ENCODE measurements at regions not wholly inside any gene's neighbourhood (a gene's known extent, or its start where the extent isn't known, plus 50 kb on each side); places are given as distances from the start of the nearest gene placed in this dataset.

DNA sequence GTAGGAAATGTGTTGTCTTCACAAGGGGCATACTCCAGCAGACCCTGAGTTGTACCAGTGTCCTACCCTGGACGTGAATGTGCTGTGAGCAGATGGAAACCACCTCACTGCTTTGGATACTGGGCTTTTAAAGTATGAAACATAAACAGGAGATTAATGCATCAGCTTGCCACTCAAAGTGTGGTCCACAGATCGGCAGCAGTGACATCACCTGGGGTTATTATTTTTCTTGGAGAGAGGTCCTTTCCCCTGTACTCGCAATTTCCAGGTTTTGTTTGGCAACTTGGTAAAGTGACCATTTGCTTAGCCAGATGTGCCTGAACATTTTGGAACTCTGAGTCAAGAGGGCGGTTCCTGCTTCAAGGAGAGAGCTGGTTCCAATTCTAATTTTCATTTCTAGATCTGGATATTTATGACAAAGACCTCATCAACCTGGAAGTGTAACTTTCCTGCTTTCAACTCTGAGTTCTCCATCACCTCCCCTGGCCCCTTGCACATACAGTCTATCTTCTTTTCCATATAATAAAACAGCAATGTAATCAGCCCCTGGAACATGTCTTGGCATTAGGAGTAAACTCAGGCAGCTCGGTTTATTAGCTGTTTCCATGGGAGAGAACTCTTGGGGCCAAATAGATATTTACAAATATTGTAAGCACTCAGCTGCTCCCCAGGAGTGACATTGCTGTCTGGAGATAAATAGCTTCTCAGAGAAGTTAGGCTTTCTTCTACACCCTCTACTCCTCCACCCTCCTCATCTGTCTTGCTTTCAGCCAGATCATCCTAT, 237.0 kb upstream of the TBX3 start:
- DNase-seq: no peak

DNA sequence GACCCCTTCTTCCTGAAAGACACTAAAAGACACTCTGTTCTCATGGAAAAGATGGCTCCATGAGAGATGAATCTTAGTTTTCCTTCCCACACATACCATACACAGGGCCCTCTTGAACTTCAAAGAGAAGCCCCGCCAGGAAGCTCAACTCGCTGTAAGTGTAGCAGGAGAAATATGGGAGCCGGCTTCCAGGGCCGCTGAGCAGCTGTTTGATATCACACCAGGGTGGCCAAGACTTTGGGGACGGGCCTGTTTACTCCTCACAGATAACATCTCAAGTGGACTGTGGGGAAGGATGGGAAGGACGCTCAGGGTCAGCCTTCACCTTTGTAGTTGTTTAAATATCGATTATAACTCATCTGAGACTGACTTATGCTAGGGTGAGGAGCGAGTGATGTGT, 235.5 kb upstream of the TBX3 start:
- DNase-seq: no peak

DNA sequence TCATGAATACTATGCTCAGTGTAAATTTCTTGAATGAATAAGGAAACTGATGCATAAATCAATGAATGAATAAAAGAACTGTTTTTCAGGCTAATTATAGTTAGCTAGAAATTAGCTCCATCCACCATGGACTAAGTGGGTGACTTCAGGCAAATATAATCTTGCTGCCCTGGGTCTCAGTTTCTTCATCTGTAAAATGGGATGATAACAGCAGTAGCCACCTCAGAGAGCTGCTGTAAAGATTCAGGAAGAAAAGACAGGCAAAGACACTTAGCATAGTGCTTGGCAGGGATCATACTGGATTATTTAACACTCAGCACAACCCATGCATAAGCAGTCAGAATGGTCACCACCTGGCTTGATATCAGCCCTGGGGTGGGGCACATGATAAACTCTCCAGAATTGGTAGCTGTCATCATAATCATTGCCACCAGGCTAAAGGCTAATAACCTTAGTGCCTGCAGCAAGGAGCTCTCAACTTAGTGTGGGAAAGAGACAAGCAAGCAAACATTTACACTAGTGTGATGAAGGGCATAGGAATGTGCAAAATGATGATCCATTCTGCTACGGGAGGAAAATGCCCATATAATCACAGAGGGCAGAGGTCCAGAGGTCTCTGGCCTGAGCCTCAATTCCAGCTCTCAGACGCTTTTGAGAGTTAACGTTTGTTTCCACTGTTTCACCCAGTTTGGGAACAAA, 234.7 kb upstream of the TBX3 start:
- peak; percentile 59 for DNase-seq

DNA sequence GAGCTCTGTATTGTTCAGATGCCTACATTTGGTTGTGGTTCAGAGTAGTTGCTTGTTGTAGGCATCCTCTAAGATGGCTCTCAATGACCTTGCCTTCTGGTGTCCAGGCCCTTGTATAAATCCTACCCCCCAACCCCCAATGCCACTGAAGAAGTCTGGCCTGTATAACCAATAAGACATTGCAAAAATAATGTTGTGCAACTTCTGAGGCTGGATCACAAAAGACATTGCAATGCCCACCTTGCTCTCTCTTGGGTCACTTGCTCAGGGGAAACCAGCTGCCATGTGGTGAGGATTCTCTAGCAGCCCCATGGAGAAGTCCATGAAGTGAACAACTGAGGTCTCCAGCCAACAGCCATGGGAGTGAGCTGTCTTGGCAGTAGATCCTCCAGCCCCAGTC, 234.0 kb upstream of the TBX3 start:
- no peak for DNase-seq

DNA sequence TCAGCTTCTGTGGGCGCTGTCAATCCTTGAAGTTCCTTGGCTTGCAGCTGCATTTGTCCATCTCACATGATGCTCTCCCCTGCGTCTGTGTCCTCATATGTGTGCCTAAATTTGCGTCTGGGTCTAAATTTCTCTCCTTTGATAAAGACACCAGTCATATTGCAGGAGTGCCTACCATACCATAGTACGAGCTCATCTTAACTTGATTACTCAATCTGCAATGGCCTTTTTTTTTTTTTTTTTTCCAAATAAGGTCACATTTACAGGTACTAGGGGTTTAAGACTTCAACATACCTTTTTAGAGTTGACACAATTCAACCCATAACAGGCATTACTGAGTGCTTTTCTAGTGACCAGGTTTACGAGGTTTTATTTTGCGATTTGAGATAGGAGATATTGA, 233.3 kb upstream of the TBX3 start:
- DNase-seq: no peak

DNA sequence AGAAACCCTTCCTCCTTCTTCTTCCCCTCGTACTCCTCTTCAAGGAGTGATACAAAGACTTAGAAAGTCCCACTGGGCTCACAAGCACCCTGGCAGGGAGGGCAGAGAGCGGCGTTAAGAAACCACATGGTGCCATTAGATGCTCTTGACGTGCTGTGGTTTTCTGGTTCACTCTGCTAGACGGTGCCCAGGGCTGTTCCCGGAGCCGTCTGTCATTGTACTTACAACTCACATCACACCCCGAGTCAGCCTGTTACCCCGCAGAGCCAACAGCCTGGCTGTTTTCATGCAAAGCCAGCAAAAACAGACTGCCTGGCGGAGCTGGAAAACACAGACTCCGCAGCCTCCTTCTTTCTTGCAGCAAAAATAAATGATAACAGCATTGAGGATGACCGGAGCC, 232.6 kb upstream of the TBX3 start:
- no peak for DNase-seq

DNA sequence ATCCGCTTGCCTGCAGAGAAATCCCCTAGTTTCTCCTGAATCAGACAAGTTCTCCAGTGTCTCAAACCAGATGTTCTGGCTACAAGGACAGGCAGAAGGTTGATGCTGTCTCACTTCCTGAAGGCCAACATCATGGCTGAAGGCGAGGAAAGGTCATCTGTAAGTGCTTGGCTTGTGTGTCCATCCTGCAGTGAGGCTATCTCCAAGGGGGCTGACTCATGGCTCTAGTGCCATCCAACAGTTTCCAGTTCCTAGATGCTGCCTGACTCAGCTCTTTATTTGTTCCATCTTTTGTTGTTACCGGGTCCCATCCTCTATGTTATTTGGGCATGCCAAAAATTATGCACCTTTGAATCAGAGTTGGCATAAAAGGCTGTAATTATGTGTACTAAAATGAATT, 232.1 kb upstream of the TBX3 start:
- DNase-seq: peak; percentile 56

DNA sequence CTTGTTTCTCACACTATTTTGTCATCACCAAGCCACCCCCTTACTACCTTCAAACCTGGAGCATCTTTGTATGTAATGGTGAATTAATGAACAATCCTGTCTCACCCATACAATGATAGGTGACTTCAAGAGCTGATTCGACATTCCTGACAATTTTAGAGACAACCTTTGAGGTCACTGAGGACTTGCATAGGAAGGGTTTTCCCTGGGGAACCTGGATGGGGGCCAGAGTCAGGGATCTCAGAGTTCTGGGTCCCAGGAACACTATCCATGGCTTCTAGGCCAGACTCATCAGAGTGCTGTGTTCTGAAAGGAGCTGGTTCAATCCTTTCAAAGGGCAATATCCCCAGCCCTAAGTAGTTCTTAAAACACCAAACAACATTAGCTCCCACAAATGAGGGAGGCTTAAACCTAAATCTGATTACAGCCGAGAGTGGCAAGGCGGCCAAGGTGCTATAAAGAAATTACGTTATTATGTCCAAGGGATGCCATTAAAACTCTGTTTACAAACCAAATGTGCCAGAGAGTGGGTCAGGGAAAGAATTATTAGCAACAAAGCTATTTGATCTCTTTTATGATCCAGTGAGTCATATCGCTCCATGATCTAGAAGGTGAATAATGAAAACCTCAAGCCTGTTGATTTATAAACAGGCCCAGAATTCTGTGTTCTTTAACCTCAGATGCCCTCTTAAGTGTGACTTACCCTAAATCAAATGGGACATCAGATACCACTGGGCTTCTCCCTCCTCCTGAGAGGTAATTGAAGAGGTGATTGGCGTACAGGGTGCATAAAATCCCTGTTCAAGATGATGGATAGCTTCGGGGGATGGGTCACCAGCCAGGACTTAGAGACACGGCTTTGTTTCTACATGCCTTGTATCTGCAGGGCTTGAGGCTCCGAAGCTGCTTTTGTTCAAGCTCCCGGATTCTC, 230.2 kb upstream of the TBX3 start:
- no peak for DNase-seq

DNA sequence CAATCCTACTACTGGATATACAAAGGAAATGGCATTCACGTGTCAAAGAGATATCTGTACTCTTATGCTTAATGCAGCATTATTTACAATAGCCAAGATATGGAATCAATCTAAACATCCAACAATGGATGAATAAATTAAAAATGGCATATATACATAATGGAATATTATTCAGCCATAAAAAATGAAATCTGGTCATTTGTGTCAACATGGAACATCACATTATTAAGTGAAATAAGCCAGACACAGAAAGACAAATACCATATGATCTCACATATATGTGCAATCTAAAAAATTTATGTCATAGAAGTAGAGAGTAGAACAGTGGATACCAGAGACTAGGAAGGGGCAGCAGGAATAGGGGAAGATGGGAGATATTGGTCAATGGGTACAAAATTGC, 228.8 kb upstream of the TBX3 start:
- DNase-seq: no peak

DNA sequence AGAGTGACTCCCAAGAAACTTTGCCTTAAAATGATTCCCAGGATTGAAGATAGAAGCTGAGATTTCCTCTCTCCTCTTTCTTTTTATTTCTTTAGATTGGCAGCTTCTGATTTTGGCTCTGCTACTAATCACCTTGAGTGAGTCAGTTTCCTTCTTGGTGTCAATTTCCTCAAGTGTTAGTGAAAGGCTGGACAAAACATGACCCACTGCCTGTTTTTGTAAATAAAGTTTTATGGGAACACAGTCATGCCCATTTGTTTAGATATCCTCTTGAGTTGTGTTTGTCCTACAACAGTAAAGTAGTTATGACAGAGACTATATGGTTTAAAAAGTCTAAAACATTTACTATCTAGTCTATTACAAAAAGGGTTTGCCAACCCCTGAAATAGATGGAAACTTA, 227.2 kb upstream of the TBX3 start:
- DNase-seq: no peak

DNA sequence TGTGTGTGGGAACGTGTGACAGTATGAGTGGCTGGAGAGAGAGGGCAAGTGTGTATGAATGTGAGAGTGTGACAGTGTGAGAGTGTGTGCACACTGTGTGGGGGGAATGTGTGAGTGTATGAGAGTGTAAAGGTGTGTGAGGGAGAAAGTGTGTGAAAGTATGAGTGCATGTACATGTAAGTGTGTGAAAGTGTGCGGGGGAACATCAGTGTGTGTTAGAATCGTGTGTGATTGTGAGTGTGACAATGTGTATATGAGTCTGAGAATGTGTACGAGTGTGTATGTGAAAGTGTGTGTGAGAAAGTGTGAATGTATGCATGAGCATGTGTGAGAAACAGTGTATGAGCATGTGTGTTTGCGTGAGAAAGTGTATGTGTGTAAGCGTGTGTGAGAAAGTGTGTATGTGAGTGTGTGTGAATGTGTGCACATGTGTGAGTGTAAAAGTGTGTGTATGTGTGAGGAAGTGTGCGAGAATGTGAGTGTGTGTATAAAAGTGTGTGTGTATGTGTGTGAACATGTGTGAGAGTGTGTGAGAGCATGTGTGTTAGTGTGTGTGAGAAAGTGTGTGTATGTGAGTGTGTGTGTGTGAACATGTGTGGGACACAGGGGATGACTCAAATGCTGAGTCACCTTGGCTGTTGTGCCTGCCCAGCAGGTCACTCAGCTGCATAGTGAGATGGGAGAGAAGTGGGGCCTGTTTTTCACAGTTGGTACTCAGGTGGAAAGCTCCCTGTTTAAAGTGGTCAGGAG, 220.5 kb upstream of the TBX3 start:
- peak; percentile 34 for DNase-seq

DNA sequence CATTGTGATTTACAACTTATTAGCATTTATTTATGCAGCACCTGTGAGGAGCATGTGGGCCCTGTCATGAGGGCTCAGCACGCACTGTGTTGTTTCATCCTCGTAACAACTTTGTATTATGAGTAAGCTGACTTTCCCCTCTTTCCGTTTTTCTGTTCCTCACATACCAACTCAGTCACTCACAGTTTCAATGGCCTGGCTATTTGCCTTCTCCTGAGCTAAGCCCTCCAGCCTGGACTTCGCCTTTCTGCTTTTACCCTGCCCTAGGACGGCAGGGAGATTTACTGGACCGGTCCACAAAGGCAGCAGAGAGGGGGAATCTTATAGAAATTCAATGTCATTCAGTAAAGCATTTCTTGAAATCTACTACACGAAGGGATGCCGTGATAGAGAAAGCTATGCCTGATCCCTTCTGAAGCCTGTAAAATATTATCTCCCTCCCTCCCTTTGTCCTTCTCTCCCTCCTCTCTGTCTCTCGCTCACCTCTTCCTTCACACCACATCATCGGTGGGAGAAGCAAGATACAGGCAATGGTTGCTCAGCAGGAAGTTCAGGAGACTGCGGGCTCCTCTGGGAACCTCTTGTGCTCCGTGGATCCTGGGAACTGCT, 219.2 kb upstream of the TBX3 start:
- DNase-seq: peak; percentile 77

DNA sequence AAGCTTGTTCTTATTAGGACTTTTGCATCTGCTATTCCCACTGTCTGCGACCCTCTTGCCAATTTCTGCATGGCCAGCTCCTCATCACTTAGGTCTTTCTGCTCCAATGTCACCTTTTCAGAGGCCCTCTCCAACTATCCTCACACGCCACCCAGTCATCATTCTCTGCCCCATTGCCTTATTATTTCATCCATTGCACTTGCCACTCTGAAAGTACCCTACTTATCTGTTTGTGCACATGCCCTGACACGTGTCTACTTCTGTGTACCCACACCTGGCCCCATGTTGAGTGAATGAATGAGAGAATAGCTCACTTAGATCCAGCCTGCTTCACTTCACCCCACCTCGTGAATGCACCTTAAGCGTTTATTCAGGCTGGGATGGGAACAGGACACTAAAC, 218.7 kb upstream of the TBX3 start:
- DNase-seq: no peak

DNA sequence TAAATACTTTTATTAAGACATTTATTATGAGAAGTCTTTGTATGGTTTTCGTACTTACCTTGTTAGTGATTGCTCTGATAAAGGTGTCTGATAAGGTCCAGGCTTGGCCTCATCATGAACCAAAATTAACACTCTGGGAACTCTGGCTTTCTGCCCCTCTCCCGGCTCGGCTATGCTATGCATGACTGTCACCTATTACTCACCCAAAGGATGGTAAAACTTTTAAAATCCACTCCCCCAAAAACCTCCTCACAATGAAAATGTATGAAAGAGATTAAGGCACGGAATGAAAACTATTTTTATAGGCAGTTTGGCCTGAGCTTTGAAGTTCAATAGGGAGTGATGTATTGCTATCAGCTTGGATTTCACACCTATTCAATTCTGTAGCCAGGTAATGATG, 217.3 kb upstream of the TBX3 start:
- DNase-seq: no peak

DNA sequence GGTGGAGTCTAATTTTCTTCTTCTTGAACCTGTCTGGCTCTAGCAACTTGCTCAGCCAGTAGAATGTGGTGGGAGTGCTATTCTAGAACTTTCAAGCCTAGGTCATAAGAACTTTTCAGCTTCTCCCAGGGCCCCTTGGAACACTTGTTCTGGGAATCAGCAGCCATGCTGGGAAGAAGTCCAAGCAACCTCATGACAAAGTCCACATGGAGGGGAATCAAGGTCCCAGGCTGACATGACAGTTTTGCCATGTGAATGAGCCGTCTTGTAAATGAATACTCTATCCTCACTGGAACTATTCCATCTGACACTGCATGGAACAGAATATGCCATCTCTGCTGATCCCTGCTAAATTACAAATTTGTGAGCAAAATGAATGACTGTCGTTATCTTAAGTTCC, 214.2 kb upstream of the TBX3 start:
- no peak for DNase-seq

DNA sequence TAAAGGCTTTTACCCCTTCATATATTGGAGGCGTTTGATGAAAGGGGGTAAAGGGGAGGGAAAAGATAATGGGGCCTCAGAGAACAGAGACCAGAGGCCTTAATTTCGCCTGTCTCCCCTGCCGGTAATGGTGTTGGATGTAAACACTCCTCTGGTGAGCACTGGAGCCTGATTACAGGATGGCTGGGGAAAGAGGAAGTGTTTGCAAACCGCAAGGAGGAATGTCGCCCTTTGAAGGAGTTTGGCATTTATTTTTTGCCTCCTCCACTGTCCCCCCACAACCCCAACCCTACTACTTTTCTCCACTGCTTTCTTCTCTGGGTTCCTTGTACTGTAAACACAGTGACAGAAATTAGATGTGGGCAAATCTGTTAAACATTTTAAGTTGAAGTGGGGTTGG, 211.9 kb upstream of the TBX3 start:
- peak; percentile 34 for DNase-seq

DNA sequence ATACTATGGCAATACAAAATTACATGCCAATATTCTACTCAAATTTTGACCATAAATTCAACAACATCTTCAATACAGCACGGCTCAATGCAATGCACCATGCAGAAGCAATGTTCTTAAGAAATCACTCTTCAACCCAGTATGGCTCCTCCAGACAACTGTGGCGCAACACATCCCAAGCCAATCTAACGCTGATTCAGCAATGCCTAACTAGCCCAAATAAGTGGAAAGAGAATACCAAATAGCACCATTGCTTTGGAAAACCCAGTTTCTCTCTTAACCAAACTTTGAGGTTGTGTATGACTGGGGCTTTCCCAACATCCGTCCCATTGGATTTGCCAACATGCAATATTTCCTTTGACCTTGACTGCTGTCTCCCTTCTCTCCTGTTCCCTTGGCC, 211.1 kb upstream of the TBX3 start:
- DNase-seq: no peak

DNA sequence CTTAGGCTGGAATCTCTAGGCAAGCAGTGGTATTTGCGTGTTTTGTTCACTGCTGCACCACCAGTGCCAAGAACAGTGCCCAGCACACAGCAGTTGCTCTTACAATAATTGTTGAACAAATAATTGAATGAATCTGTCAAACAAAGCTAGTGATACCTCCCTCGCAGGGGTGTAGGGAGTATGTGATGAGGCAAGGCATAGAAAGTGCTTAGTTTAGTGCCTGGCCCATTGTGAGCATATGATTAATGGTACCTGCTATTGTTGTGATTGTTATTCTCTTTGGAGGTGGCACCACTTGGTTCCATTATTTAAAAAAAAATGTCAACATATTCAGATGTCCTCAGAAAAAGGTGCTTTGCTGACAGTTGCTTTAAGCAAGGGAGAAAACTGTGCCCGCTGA, 210.1 kb upstream of the TBX3 start:
- DNase-seq: no peak

DNA sequence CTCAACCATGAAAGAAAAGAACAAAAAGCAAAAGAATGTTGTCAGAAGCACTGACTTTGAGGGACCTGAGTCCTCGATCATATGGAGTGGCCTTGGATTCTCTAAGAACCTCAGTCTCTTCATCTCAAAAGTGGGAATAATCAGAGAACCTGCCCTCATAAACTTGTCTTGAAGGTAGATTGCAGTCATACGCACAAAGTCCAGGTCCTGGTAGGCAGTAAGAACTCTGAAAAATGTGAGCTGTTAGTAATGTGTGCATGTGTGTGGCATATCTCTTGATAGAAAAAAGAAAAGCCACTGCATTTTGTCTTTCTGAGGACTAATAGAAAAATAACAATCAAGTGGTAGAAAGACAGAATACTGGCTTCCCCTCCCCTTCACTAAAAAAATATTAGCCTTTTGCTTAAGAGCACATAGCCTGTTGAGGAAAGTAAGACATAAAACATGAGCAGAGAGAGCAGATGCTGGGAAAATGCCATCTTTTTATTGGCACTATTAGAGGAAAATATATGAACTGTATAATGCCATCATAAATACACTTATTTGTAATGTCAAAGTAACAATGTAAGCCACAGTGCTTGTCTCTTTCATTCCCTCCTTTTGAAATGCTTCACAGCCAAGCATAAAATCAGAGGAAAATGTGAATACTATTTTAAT, 205.1 kb upstream of the TBX3 start:
- no peak for DNase-seq

DNA sequence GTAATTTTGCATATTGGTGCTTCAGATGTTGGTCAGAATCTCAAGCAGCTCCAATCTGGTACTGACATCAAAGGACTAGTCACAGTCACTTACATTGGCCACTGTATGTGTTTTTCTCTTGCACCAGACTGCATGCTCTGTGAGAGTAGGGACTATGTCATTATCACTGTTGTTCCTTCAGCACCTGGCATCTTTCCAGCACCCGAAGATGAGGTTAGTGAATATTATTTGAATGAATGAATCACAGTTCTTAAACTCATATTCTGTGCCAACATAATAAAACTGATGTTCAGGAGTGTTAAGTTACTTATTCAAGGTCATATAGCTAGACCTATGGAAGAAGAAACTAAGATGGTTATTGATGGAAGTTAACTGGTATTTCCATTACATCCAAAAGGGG, 204.5 kb upstream of the TBX3 start:
- DNase-seq: peak; percentile 65

DNA sequence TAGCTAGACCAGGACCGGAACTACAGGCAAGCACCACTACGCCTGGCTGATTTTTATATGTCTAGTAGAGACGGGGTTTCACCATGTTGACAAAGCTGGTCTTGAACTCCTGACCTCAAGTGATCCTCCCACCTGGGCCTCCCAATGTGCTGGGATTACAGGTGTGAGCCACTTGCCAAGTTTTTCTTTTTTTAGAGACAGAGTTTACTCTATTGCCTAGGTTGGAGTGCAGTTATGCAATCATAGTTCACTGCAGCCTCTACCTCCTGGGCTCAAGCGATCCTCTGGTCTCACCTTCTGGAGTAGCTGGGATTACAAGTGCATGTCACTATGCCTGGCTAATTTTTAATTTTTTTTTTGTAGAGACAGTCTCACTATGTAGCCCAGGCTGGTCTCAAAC, 201.5 kb upstream of the TBX3 start:
- no peak for DNase-seq

DNA sequence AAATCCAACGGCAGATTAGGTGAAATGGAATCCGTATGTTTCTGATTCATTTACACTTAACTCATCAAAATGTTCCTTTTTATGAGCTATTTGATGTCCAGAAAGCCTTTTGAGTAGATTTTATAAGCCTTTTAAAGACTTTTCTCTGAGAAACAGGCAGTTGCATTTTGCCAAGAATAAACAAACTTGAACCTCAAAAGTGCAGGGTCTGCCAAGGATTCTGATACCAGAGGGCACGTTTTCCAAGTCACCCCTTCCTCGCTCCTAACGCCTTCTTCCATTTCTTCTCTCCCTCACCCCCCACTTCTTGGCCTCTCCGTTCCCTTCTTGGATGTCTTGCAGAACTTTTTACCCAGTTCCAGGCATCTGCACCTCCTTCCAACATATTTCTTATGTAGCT, 200.6 kb upstream of the TBX3 start:
- no peak for DNase-seq

Data from fibroblast of skin of scalp (primary cell).